Karpas-422 (cell line): ENCODE measurements at regions not wholly inside any gene's neighbourhood (a gene's known extent, or its start where the extent isn't known, plus 50 kb on each side); places are given as distances from the start of the nearest gene placed in this dataset.

ENCODE experiments used
- DNase-seq: peaks from one replicate; pipeline ENCODE4 v3.0.0-alpha.2; 2015
- H2AFZ ChIP-seq: fragments of 200-600 bp; sonication (generic); 2 replicates; pipeline ENCODE4 v1.6.1; 2014; ENCODE audit warnings: antibody characterized with exemption, low read length, mixed read lengths
- H3K27ac ChIP-seq: fragments of 200-600 bp; sonication (generic); 2 replicates; pipeline ENCODE4 v1.5.1; 2014; ENCODE audit warnings: mild to moderate bottlenecking, low read length, moderate library complexity
- H3K27me3 ChIP-seq: fragments of 200-600 bp; sonication (generic); 2 replicates; pipeline ENCODE4 v1.6.1; 2014; ENCODE audit warnings: low read length, mixed read lengths
- H3K36me3 ChIP-seq: fragments of 200-600 bp; sonication (generic); 2 replicates; pipeline ENCODE4 v1.6.1; 2014; ENCODE audit warnings: low read length, mixed read lengths; ENCODE audit not compliant: insufficient read depth
- H3K4me1 ChIP-seq: fragments of 200-600 bp; sonication (generic); 2 replicates; pipeline ENCODE4 v1.6.1; 2014; ENCODE audit warnings: mild to moderate bottlenecking, low read length, mixed read lengths
- H3K4me2 ChIP-seq: fragments of 200-600 bp; sonication (generic); 2 replicates; pipeline ENCODE4 v1.6.1; 2014; ENCODE audit warnings: low read length, low read depth, mild to moderate bottlenecking; ENCODE audit not compliant: poor library complexity, severe bottlenecking
- H3K4me3 ChIP-seq: fragments of 200-600 bp; sonication (generic); 2 replicates; pipeline ENCODE4 v1.5.1; 2014; ENCODE audit warnings: mild to moderate bottlenecking, antibody characterized with exemption, low read length, mixed read lengths
- H3K79me2 ChIP-seq: fragments of 200-600 bp; sonication (generic); 2 replicates; pipeline ENCODE4 v1.6.1; 2014; ENCODE audit warnings: mild to moderate bottlenecking, low read length, mixed read lengths
- H3K9ac ChIP-seq: fragments of 200-600 bp; sonication (generic); 2 replicates; pipeline ENCODE4 v1.6.0; 2014; ENCODE audit warnings: low read length
- H3K9me2 ChIP-seq: fragments of 200-600 bp; sonication (generic), shearing (Covaris generic); replicated peaks from 2 replicates; pipeline ENCODE4 v1.6.0; 2014; ENCODE audit warnings: mild to moderate bottlenecking, low read length, moderate library complexity; ENCODE audit not compliant: insufficient read depth
- H3K9me3 ChIP-seq: fragments of 300-700, 200-600 bp; sonication (generic); 2 replicates; pipeline ENCODE4 v1.6.1; 2014; ENCODE audit warnings: low read length, mixed read lengths
- H4K20me1 ChIP-seq: fragments of 200-600 bp; sonication (generic); 2 replicates; pipeline ENCODE4 v1.6.1; 2014; ENCODE audit warnings: mild to moderate bottlenecking, antibody characterized with exemption, low read length, low read depth; ENCODE audit not compliant: insufficient read depth

DNA sequence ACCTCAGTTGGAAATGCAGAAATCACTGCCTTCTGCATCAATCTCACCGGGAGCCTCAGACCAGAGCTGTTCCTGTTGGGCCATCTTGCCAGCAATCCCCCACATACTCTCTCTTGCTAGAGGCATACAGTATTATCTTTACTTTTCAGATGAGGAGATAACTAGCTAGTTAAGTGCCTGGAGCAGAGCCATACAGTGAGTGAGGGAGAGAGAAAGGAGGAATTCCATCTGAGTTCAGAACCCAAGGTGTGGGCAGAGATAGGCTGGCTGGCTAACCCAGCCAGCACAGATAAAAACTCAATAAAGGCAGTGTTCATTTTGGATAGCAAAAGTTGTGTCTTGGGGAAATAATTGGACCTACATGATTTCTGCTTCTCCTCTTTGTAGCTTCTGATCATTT lies 268.0 kb upstream of the KIF2A start:
- no peaks in the 10 kb centered on the region for H3K36me3 ChIP-seq
- H3K4me2 ChIP-seq, result no peak overlapping the region
- no peak overlapping the region for H3K9ac ChIP-seq
- no peak overlapping the region for H3K27ac ChIP-seq
- H3K4me1 ChIP-seq, result no peaks in the 10 kb centered on the region
- H3K4me3 ChIP-seq, result no peak overlapping the region
- no peak for DNase-seq
- no peaks in the 10 kb centered on the region for H3K9me3 ChIP-seq
- H3K27me3 ChIP-seq, result no peaks in the 10 kb centered on the region
- H2AFZ ChIP-seq, result no peak overlapping the region
- H3K9me2 ChIP-seq, result no peaks in the 10 kb centered on the region
- no peaks in the 10 kb centered on the region for H4K20me1 ChIP-seq
- H3K79me2 ChIP-seq, result no peaks in the 10 kb centered on the region

DNA sequence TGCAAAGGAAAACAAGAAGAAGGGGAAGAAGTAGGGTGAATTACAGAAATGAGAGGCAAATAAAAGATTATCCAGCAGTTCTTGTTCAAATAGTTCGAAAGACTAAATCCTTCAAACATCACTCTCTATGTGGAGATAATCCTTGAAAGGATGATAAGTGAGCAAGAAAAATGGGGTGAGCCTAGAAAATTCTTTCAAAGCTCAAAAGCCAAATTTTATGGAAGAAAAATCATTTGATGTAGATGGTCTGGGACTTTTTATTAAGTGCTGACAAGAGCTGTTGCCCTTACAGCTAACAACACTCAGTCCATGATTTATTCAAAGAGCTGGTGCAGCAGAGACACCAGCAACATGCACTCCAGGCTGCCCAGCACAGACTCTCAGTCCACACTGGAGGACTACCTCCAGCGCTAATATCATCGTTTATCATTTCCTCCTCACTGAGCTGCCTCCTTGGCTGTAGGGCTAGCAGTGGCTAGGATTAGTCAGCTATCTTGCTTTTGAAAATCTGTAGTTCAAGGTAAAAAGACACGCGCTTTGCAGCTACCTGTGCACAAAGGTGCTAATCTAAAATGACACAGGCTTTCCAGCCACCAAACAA lies 264.8 kb upstream of the KIF2A start:
- no peaks in the 10 kb centered on the region for H3K9me3 ChIP-seq
- H3K4me3 ChIP-seq, result no peak overlapping the region
- DNase-seq, result no peak
- H3K4me2 ChIP-seq, result no peak overlapping the region
- H4K20me1 ChIP-seq, result no peaks in the 10 kb centered on the region
- H3K27me3 ChIP-seq, result no peaks in the 10 kb centered on the region
- H3K27ac ChIP-seq, result no peak overlapping the region
- no peak overlapping the region for H3K9ac ChIP-seq
- H3K79me2 ChIP-seq, result no peaks in the 10 kb centered on the region
- H3K9me2 ChIP-seq, result no peaks in the 10 kb centered on the region
- H3K36me3 ChIP-seq, result no peaks in the 10 kb centered on the region
- no peak overlapping the region for H2AFZ ChIP-seq
- no peaks in the 10 kb centered on the region for H3K4me1 ChIP-seq

DNA sequence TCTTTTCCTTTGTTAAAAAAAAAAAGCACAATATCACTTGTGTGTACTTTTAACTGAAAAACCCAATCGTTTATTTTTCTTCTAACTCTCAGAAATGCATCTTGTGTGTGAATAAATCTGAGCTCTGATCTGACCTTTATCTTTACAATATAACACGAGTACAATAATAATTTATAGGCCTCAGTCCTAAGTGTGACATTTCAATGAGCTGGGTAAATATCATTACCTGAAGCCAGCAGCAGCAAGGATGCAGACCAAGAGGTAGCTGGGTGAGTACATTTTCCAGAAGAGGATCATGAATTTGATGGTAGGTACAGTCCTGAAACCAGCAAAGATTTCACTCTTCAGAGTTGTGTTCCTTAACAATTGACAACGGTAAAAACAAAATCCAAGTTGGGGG lies 264.0 kb upstream of the KIF2A start:
- no peaks in the 10 kb centered on the region for H3K36me3 ChIP-seq
- H3K27ac ChIP-seq, result no peak overlapping the region
- no peak for DNase-seq

DNA sequence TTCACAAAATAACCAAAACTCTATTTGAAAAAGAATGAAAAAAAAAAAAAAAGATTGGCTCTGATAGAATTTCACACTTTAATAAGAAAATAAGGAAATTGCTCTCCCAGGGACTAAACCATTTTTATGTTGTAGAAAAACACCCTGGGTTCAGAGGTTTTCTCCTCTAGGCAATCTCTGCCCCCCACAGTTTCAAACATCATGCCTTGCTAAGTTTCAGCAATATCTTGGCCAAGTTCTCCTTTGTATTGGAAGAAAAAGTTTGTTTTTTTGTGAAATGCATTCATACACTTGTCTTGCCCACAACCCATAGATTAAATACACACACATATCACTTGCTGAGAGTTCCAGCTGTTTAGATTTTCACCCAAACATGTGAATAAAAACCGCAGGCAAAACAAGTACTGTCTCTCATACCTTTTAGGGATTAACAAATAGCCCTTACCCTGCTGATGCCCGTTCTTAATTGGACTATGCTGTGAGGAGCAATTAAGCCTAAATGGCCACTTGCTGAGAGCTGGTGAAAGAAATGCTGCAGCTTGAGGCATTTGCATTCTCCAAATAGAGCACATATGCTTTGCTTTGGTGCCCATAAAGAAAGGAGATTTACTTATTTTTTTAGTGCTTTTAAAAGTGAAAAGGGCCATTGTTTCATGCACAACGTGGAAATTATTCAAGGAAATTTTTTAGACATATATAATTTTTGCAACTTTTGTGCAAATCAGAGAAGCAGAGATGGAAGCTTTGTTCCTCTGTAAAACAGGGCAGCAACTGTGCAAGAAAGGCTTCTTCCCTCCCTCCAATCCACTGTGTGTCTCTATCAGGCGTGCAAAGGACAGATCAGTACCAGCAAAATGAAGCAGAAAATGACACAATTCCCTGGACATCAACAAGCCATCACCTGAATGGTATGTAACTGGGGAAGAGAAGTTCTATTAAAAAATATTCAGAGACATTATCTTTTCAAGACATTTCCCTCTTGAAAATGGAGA lies 262.4 kb upstream of the KIF2A start:
- Histone ChIP-seq H3K4me1 (no peaks in the 10 kb centered on the region), H4K20me1 (no peaks in the 10 kb centered on the region), H3K9ac (no peak overlapping the region)

More for the DNA sequence above, 264.0 kb upstream of the KIF2A start:
- Histone ChIP-seq H3K4me3 (no peak overlapping the region), H3K9ac (no peak overlapping the region), H3K79me2 (no peaks in the 10 kb centered on the region), H3K27me3 (no peaks in the 10 kb centered on the region), H3K4me2 (no peak overlapping the region), H2AFZ (no peak overlapping the region), H3K9me2 (no peaks in the 10 kb centered on the region), H3K4me1 (no peaks in the 10 kb centered on the region), H3K9me3 (no peaks in the 10 kb centered on the region), H4K20me1 (no peaks in the 10 kb centered on the region)

DNA sequence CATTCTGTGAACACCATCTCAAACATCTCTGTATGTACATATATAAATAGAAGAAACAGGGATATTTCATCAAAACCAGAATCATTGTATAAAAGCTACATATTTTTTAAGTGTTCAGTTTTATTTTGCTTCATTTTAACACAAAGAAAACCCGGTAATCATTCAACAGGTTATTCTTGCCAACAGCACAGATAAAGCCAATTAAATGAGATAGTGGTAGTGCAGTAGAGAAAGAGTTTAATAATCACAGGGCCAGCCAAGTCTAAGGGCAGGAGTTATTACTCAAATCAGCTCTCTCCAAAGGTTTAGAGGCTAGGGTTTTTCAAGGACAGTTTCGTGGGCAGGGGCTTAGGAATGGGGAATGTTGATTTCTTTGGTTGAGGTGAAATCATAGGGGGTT lies 261.0 kb upstream of the KIF2A start:
- no peak for DNase-seq
- H3K27me3 ChIP-seq, result no peaks in the 10 kb centered on the region
- H3K9ac ChIP-seq, result no peak overlapping the region
- no peak overlapping the region for H3K27ac ChIP-seq
- H3K36me3 ChIP-seq, result no peaks in the 10 kb centered on the region
- H2AFZ ChIP-seq, result no peak overlapping the region
- no peaks in the 10 kb centered on the region for H4K20me1 ChIP-seq
- no peaks in the 10 kb centered on the region for H3K79me2 ChIP-seq
- H3K4me3 ChIP-seq, result no peak overlapping the region
- H3K4me2 ChIP-seq, result no peak overlapping the region
- H3K9me2 ChIP-seq, result no peaks in the 10 kb centered on the region
- no peaks in the 10 kb centered on the region for H3K9me3 ChIP-seq
- H3K4me1 ChIP-seq, result no peaks in the 10 kb centered on the region

More for the DNA sequence above, 262.4 kb upstream of the KIF2A start:
- Histone ChIP-seq H3K4me2 (no peak overlapping the region), H3K9me3 (no peaks in the 10 kb centered on the region), H3K9me2 (no peaks in the 10 kb centered on the region), H3K36me3 (no peaks in the 10 kb centered on the region), H3K79me2 (no peaks in the 10 kb centered on the region), H3K4me3 (no peak overlapping the region), H2AFZ (no peak overlapping the region), H3K27me3 (no peaks in the 10 kb centered on the region), H3K27ac (no peak overlapping the region)
- DNase-seq, result no peak

DNA sequence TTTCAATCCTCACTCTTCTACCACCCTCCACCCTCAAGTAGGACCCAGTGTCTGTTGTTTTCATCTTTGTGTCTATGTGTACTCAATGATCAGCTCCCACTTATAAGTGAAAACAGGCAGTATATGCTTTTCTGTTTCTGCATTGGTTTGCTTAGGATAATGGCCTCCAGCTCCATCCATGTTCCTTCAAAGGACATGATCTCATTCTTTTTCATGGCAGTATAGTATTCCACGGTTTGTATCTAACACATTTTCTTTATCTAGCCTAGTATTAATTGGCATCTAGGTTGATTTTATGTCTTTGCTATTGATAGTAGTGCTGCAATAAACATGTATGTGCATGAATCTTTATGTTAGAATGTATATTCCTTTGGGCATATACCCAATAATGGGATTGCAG lies 259.8 kb upstream of the KIF2A start:
- Histone ChIP-seq H3K36me3 (no peaks in the 10 kb centered on the region), H3K9me2 (no peaks in the 10 kb centered on the region), H4K20me1 (no peaks in the 10 kb centered on the region), H3K79me2 (no peaks in the 10 kb centered on the region), H3K9me3 (no peaks in the 10 kb centered on the region), H3K27me3 (no peaks in the 10 kb centered on the region), H3K27ac (no peak overlapping the region), H3K4me3 (no peak overlapping the region), H3K4me1 (no peaks in the 10 kb centered on the region), H3K9ac (no peak overlapping the region), H2AFZ (no peak overlapping the region), H3K4me2 (no peak overlapping the region)
- no peak for DNase-seq

DNA sequence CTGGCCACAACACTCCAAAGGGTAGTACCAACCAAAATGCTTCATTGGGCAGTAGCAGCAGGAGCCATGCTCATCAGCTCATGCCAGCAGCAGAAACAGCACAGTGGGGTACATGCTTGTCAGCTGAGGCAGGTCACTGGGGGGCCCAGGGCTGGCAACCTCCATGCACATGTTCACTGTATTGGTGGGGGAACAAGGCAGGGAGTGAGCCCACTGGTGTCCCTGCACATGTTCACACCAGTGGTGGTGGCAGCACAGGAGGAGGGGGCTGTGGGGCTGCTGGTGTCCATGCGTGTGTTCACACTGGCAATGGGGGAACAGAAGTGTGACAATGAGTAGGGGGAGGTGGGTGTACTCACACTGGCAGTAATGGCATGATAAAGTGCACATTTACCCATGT lies 254.3 kb upstream of the KIF2A start:
- H3K9ac ChIP-seq, result no peak overlapping the region
- no peak overlapping the region for H3K4me2 ChIP-seq
- no peak overlapping the region for H3K27ac ChIP-seq
- no peaks in the 10 kb centered on the region for H3K27me3 ChIP-seq
- H3K4me1 ChIP-seq, result no peaks in the 10 kb centered on the region
- H3K4me3 ChIP-seq, result no peak overlapping the region
- H3K36me3 ChIP-seq, result no peaks in the 10 kb centered on the region
- no peaks in the 10 kb centered on the region for H3K9me3 ChIP-seq
- no peak for DNase-seq
- H4K20me1 ChIP-seq, result no peaks in the 10 kb centered on the region
- no peak overlapping the region for H2AFZ ChIP-seq
- H3K9me2 ChIP-seq, result no peaks in the 10 kb centered on the region
- H3K79me2 ChIP-seq, result no peaks in the 10 kb centered on the region

DNA sequence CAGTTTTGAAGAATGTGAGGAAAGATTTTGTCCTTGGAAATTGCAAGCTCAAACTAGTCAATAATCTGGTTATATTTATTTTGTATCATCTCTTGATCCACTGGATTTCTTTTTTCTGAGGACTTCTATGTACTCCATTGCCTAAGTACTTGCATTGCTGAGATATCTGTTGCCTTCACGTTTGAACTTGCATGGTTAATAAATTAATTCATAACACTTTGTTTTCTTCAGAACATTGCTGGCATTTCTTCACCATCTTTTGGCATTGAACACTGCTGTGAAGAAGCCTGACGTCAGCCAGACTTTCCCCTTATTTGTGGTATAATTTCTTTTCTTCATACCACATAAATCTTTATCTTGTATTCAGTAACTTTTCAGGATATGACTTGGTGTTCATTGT lies 246.0 kb upstream of the KIF2A start:
- Histone ChIP-seq H3K27ac (no peak overlapping the region), H3K9me3 (no peaks in the 10 kb centered on the region), H3K4me3 (no peak overlapping the region), H3K4me1 (no peaks in the 10 kb centered on the region), H2AFZ (no peak overlapping the region), H3K4me2 (no peak overlapping the region), H3K9ac (no peak overlapping the region), H3K27me3 (no peaks in the 10 kb centered on the region), H3K9me2 (no peaks in the 10 kb centered on the region), H4K20me1 (no peaks in the 10 kb centered on the region), H3K36me3 (no peaks in the 10 kb centered on the region), H3K79me2 (no peaks in the 10 kb centered on the region)
- DNase-seq, result no peak
